ENCODE measurements at regions not wholly inside any gene's neighbourhood (a gene's known extent, or its start where the extent isn't known, plus 50 kb on each side); places are given as distances from the start of the nearest gene placed in this dataset.

DNA sequence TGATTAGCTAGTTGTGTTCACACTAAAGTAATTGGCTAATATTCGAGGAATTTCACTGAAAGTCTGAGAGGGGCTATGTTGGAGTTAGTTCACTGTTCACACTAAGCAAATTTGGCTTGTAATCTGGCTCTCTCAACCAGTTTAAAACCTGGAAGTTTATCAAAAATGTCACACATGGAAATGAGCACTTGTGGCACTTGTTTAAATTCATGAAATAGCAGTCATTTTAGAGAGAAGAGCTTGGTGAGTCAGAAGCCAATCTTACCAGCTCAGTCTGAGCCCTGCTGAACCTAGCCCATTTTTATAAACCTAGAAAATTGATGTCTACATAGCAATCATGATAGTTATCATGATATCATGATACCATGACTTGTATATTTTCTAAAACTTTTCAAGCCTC, 90.7 kb upstream of the JADE1 start:
- TF ChIP-seq CTCF (conservative IDR thresholded peaks at IDR 0.05): no peak
- no peak for TF ChIP-seq ZFX (IDR thresholded peaks at IDR 0.05)
